Activated T-helper 2 cell treated with anti-CD3 and anti-CD28 coated beads, Interferon-gamma antibody, Interleukin-2, Interleukin-4, amounts not matched to agents 10 μg/mL and 5 μg/mL and 100 μg/mL, durations not matched to agents 14 hours and 24 hours and 36 hours (primary cell): ENCODE measurements at regions not wholly inside any gene's neighbourhood (a gene's known extent, or its start where the extent isn't known, plus 50 kb on each side); places are given as distances from the start of the nearest gene placed in this dataset.

Source experiments
- DNase-seq: peaks from one replicate; pipeline ENCODE4 v3.0.0; 2021; ENCODE audit warnings: low spot score
- H3K27ac Mint-ChIP-seq: one replicate; pipeline ENCODE4 v1.8.0; 2021; ENCODE audit warnings: mixed read lengths
- H3K27me3 Mint-ChIP-seq: one replicate; pipeline ENCODE4 v1.8.0; 2021; ENCODE audit warnings: low read depth, mixed read lengths
- H3K36me3 Mint-ChIP-seq: one replicate; pipeline ENCODE4 v1.8.0; 2021; ENCODE audit warnings: low read depth, mixed read lengths
- H3K4me1 Mint-ChIP-seq: one replicate; pipeline ENCODE4 v1.8.0; 2021; ENCODE audit warnings: low read depth, mixed read lengths
- H3K4me3 Mint-ChIP-seq: one replicate; pipeline ENCODE4 v1.8.0; 2021; ENCODE audit warnings: low read depth, mild to moderate bottlenecking, moderate library complexity, mixed read lengths
- H3K9me3 Mint-ChIP-seq: one replicate; pipeline ENCODE4 v1.8.0; 2021; ENCODE audit warnings: mixed read lengths
- intact Hi-C: fragments of 100-400 bp; cut with micrococcal nuclease; formaldehyde crosslinking; loops from one replicate; pipeline ENCODE4 v1.15.1; 2023

GRCh38 chr1:172964864-172965263, 85.9 kb downstream of the TNFSF18 start:
- Mint-ChIP-seq H3K9me3 (no peaks in the 10 kb centered on the region), H3K4me1 (peaks cover 10% of the 10 kb centered on the region), H3K36me3 (no peaks in the 10 kb centered on the region), H3K4me3 (no peak overlapping the region), H3K27me3 (peaks cover 40% of the 10 kb centered on the region), H3K27ac (no peak overlapping the region)
- no peak for DNase-seq
- intact Hi-C loops, result loop anchor here (5.0 to 10.0 kb wide), 4 partner anchors 128 to 1530 kb away; no protein-coding TSS in a partner anchor

- H3K36me3 Mint-ChIP-seq, result no peaks in the 10 kb centered on the region
- H3K4me1 Mint-ChIP-seq, result peaks cover 14% of the 10 kb centered on the region
- DNase-seq, result no peak
- intact Hi-C loops, result loop anchor here (2.0 to 10.0 kb wide), 5 partner anchors 72 to 1528 kb away; no protein-coding TSS in a partner anchor
- H3K27me3 Mint-ChIP-seq, result peaks cover 38% of the 10 kb centered on the region
- no peak overlapping the region for H3K27ac Mint-ChIP-seq
- H3K4me3 Mint-ChIP-seq, result no peak overlapping the region
- no peaks in the 10 kb centered on the region for H3K9me3 Mint-ChIP-seq
These were observed 83.7 kb downstream of the TNFSF18 start for GRCh38 chr1:172966844-172967540.

GRCh38 chr1:172967936-172968335, 82.8 kb downstream of the TNFSF18 start:
- no peaks in the 10 kb centered on the region for H3K9me3 Mint-ChIP-seq
- no peak overlapping the region for H3K27ac Mint-ChIP-seq
- DNase-seq, result no peak
- peaks cover 14% of the 10 kb centered on the region for H3K4me1 Mint-ChIP-seq
- H3K27me3 Mint-ChIP-seq, result peaks cover 39% of the 10 kb centered on the region
- H3K36me3 Mint-ChIP-seq, result no peaks in the 10 kb centered on the region
- intact Hi-C loops, result loop anchor here (2.0 to 10.0 kb wide), 5 partner anchors 73 to 1527 kb away; no protein-coding TSS in a partner anchor
- no peak overlapping the region for H3K4me3 Mint-ChIP-seq

- no peak for DNase-seq
- intact Hi-C loops, result loop anchor here (5.0 to 10.0 kb wide), 4 partner anchors 132 to 1525 kb away; no protein-coding TSS in a partner anchor
- Mint-ChIP-seq H3K27ac (no peak overlapping the region), H3K9me3 (no peaks in the 10 kb centered on the region), H3K27me3 (peaks cover 31% of the 10 kb centered on the region), H3K36me3 (no peaks in the 10 kb centered on the region), H3K4me3 (no peak overlapping the region), H3K4me1 (peaks cover 14% of the 10 kb centered on the region)
These were observed 81.1 kb downstream of the TNFSF18 start for GRCh38 chr1:172969611-172970010.

- Mint-ChIP-seq H3K27me3 (peaks cover 28% of the 10 kb centered on the region), H3K4me1 (peaks cover 14% of the 10 kb centered on the region), H3K27ac (no peak overlapping the region), H3K9me3 (no peaks in the 10 kb centered on the region), H3K4me3 (no peak overlapping the region), H3K36me3 (no peaks in the 10 kb centered on the region)
- intact Hi-C loops, result no loop called here
- DNase-seq, result no peak
These were observed 80.6 kb downstream of the TNFSF18 start for GRCh38 chr1:172970186-172970585.

GRCh38 chr1:172971241-172971640, 79.5 kb downstream of the TNFSF18 start:
- Mint-ChIP-seq H3K4me3 (no peak overlapping the region), H3K27me3 (peaks cover 25% of the 10 kb centered on the region), H3K36me3 (no peaks in the 10 kb centered on the region), H3K4me1 (peaks cover 14% of the 10 kb centered on the region), H3K9me3 (no peaks in the 10 kb centered on the region), H3K27ac (no peak overlapping the region)
- DNase-seq, result no peak
- intact Hi-C loops, result no loop called here

- no peak overlapping the region for H3K4me3 Mint-ChIP-seq
- H3K27me3 Mint-ChIP-seq, result peaks cover 25% of the 10 kb centered on the region
- intact Hi-C loops, result no loop called here
- no peaks in the 10 kb centered on the region for H3K9me3 Mint-ChIP-seq
- peaks cover 10% of the 10 kb centered on the region for H3K4me1 Mint-ChIP-seq
- DNase-seq, result no peak
- no peak overlapping the region for H3K27ac Mint-ChIP-seq
- H3K36me3 Mint-ChIP-seq, result no peaks in the 10 kb centered on the region
These were observed 78.5 kb downstream of the TNFSF18 start for GRCh38 chr1:172972258-172972657.

GRCh38 chr1:172973424-172973823, 77.3 kb downstream of the TNFSF18 start:
- Mint-ChIP-seq H3K36me3 (no peaks in the 10 kb centered on the region), H3K4me1 (peaks cover 4% of the 10 kb centered on the region), H3K9me3 (no peaks in the 10 kb centered on the region), H3K4me3 (no peak overlapping the region), H3K27me3 (peaks cover 24% of the 10 kb centered on the region), H3K27ac (no peak overlapping the region)
- DNase-seq, result no peak
- intact Hi-C loops, result no loop called here

GRCh38 chr1:172976222-172977041, 74.3 kb downstream of the TNFSF18 start:
- Mint-ChIP-seq H3K4me1 (no peaks in the 10 kb centered on the region), H3K9me3 (no peaks in the 10 kb centered on the region), H3K27me3 (peaks cover 16% of the 10 kb centered on the region), H3K4me3 (no peak overlapping the region), H3K36me3 (no peaks in the 10 kb centered on the region), H3K27ac (no peak overlapping the region)
- intact Hi-C loops, result no loop called here
- no peak for DNase-seq

- H3K9me3 Mint-ChIP-seq, result no peaks in the 10 kb centered on the region
- H3K27ac Mint-ChIP-seq, result no peak overlapping the region
- H3K4me3 Mint-ChIP-seq, result no peak overlapping the region
- H3K27me3 Mint-ChIP-seq, result peaks cover 12% of the 10 kb centered on the region
- no peaks in the 10 kb centered on the region for H3K36me3 Mint-ChIP-seq
- no peaks in the 10 kb centered on the region for H3K4me1 Mint-ChIP-seq
- DNase-seq, result no peak
- intact Hi-C loops, result no loop called here
These were observed 73.3 kb downstream of the TNFSF18 start for GRCh38 chr1:172977296-172978017.

- Mint-ChIP-seq H3K4me3 (no peak overlapping the region), H3K9me3 (no peaks in the 10 kb centered on the region), H3K27me3 (peaks cover 7% of the 10 kb centered on the region), H3K36me3 (no peaks in the 10 kb centered on the region), H3K27ac (no peak overlapping the region), H3K4me1 (no peaks in the 10 kb centered on the region)
- no peak for DNase-seq
- intact Hi-C loops, result no loop called here
These were observed 72.1 kb downstream of the TNFSF18 start for GRCh38 chr1:172978595-172978994.

- H3K27me3 Mint-ChIP-seq, result peaks cover 7% of the 10 kb centered on the region
- H3K4me1 Mint-ChIP-seq, result no peaks in the 10 kb centered on the region
- H3K9me3 Mint-ChIP-seq, result no peaks in the 10 kb centered on the region
- no peaks in the 10 kb centered on the region for H3K36me3 Mint-ChIP-seq
- no peak for DNase-seq
- H3K27ac Mint-ChIP-seq, result no peak overlapping the region
- intact Hi-C loops, result no loop called here
- no peak overlapping the region for H3K4me3 Mint-ChIP-seq
These were observed 70.9 kb downstream of the TNFSF18 start for GRCh38 chr1:172979828-172980227.
